CD14-positive monocyte (primary cell): ENCODE measurements at regions not wholly inside any gene's neighbourhood (a gene's known extent, or its start where the extent isn't known, plus 50 kb on each side); places are given as distances from the start of the nearest gene placed in this dataset.

Experiments
- DNase-seq, 3 donors: peaks; one replicate each; pipeline ENCODE4 v3.0.0-alpha.2; 2011 to 2022
- H2AFZ ChIP-seq: 2 replicates; pipeline ENCODE4 v1.6.0; 2012; ENCODE audit warnings: mild to moderate bottlenecking, low read depth, low read length, inconsistent platforms; ENCODE audit not compliant: insufficient read depth, poor library complexity, severe bottlenecking
- H3K27ac ChIP-seq, 2 donors: 1 replicate in 1 of 2; 2 replicates in 1 of 2; pipeline ENCODE4 v1.5.1; 2012 to 2013; ENCODE audit warnings: low read length in 2 of 2, control low read depth in 1 of 2, inconsistent platforms in 1 of 2, low read depth in 1 of 2, mild to moderate bottlenecking in 1 of 2
- H3K27me3 ChIP-seq, 2 donors: one replicate each; pipeline versions ENCODE4 v1.6.0 to v1.6.1; 2011 to 2013; ENCODE audit warnings: low read length in 2 of 2; ENCODE audit not compliant: control insufficient read depth in 2 of 2, insufficient read depth in 2 of 2
- H3K36me3 ChIP-seq, 2 donors: replicated peaks in 1 of 2; 1 replicate in 1 of 2; 2 replicates in 1 of 2; pipeline versions ENCODE4 v1.5.1 to v1.6.1; 2012 to 2013; ENCODE audit warnings: low read length in 2 of 2, control low read depth in 1 of 2, inconsistent platforms in 1 of 2, mild to moderate bottlenecking in 1 of 2; ENCODE audit not compliant: insufficient read depth in 2 of 2, control insufficient read depth in 1 of 2
- H3K4me1 ChIP-seq, 2 donors: 1 replicate in 1 of 2; 2 replicates in 1 of 2; pipeline versions ENCODE4 v1.5.1 to v1.6.1; 2012 to 2013; ENCODE audit warnings: low read length in 2 of 2, control low read depth in 1 of 2, inconsistent platforms in 1 of 2, mild to moderate bottlenecking in 1 of 2, moderate library complexity in 1 of 2; ENCODE audit not compliant: insufficient read depth in 2 of 2, control insufficient read depth in 1 of 2
- H3K4me2 ChIP-seq: replicated peaks from 2 replicates; pipeline ENCODE3; 2012; ENCODE audit warnings: low read length, moderate library complexity, mild to moderate bottlenecking; ENCODE audit not compliant: poor library complexity, severe bottlenecking; ENCODE audit errors: extremely low read depth
- H3K4me3 ChIP-seq, 3 experiments: fragments of 200-600 bp in 1 of 3; sonication (generic) in 1 of 3; replicated peaks in 1 of 3; 1 replicate in 2 of 3; 2 replicates in 1 of 3; pipeline ENCODE4 v1.5.1; 2011 to 2013; ENCODE audit warnings: low read length in 3 of 3, mild to moderate bottlenecking in 3 of 3, control low read depth in 2 of 3, low read depth in 2 of 3, inconsistent platforms in 1 of 3, moderate library complexity in 1 of 3
- H3K79me2 ChIP-seq: 2 replicates; pipeline ENCODE4 v1.6.0; 2012; ENCODE audit warnings: mild to moderate bottlenecking, control low read depth, inconsistent platforms, low read length, moderate library complexity; ENCODE audit not compliant: insufficient read depth
- H3K9ac ChIP-seq: 2 replicates; pipeline ENCODE4 v1.6.0; 2017; ENCODE audit warnings: low read length, mild to moderate bottlenecking; ENCODE audit not compliant: insufficient read depth, poor library complexity, severe bottlenecking
- H3K9me3 ChIP-seq, 2 donors: replicated peaks in 1 of 2; 1 replicate in 1 of 2; 2 replicates in 1 of 2; pipeline versions ENCODE4 v1.5.1 to v1.6.1; 2012 to 2013; ENCODE audit warnings: low read length in 2 of 2, control low read depth in 1 of 2; ENCODE audit not compliant: control insufficient read depth in 1 of 2, insufficient read depth in 1 of 2
- H4K20me1 ChIP-seq: 2 replicates; pipeline ENCODE4 v1.6.0; 2012; ENCODE audit warnings: mild to moderate bottlenecking, low read length, control low read depth, moderate library complexity; ENCODE audit not compliant: insufficient read depth
- H3K27ac Mint-ChIP-seq, 7 donors: one replicate each; pipeline ENCODE4 v1.8.0; 2020; ENCODE audit warnings: mild to moderate bottlenecking in 7 of 7, mixed read lengths in 7 of 7, moderate library complexity in 6 of 7, inconsistent platforms in 2 of 7
- H3K27me3 Mint-ChIP-seq, 3 donors: one replicate each; pipeline ENCODE4 v1.8.0; 2021 to 2022; ENCODE audit warnings: low read depth in 3 of 3, mild to moderate bottlenecking in 3 of 3, mixed read lengths in 3 of 3, moderate library complexity in 3 of 3, inconsistent platforms in 1 of 3
- H3K36me3 Mint-ChIP-seq, 2 donors: one replicate each; pipeline ENCODE4 v1.8.0; 2020; ENCODE audit warnings: mixed read lengths in 2 of 2, inconsistent platforms in 1 of 2, mild to moderate bottlenecking in 1 of 2
- H3K4me1 Mint-ChIP-seq: one replicate; pipeline ENCODE4 v1.8.0; 2020; ENCODE audit warnings: mild to moderate bottlenecking, mixed read lengths
- H3K4me3 Mint-ChIP-seq, 2 donors: one replicate each; pipeline ENCODE4 v1.8.0; 2020; ENCODE audit warnings: mild to moderate bottlenecking in 2 of 2, mixed read lengths in 2 of 2, moderate library complexity in 1 of 2
- H3K9me3 Mint-ChIP-seq, 7 donors: one replicate each; pipeline ENCODE4 v1.8.0; 2020 to 2022; ENCODE audit warnings: mixed read lengths in 7 of 7, mild to moderate bottlenecking in 6 of 7, moderate library complexity in 6 of 7, inconsistent platforms in 2 of 7
- CTCF ChIP-seq: fragments of 200-600 bp; IDR thresholded peaks from one replicate; pipeline ENCODE4 v1.8.0; 2022; ENCODE audit warnings: antibody characterized with exemption, mild to moderate bottlenecking
- WGBS: methylation state at CpG from one replicate; pipeline ENCODE4 v1.1.5; 2013; ENCODE audit warnings: missing lambda C conversion rate; ENCODE audit not compliant: insufficient coverage; 5-methylcytosine and 5-hydroxymethylcytosine counted together
- intact Hi-C, 2 donors: fragments of 100-400 bp; cut with micrococcal nuclease; formaldehyde crosslinking; loops; one replicate each; pipeline versions ENCODE4 v1.15.0 to v1.15.1; 2023

GRCh38 chr15:98443526-98443925 is 204.8 kb upstream of the IGF1R start:
- Histone ChIP-seq H3K36me3 (no peaks in the 10 kb centered on the region), H2AFZ (no peak overlapping the region), H3K4me2 (no peak overlapping the region), H3K27me3 (no peaks in the 10 kb centered on the region), H3K27ac (no peak overlapping the region), H3K4me1 (no peaks in the 10 kb centered on the region), H3K9ac (no peak overlapping the region), H4K20me1 (no peaks in the 10 kb centered on the region), H3K9me3 (no peaks in the 10 kb centered on the region), H3K79me2 (no peaks in the 10 kb centered on the region), H3K4me3 (no peak overlapping the region)
- no peak for TF ChIP-seq CTCF
- peaks cover 0 to 3% (median 0%) of the 10 kb centered on the region in 7 donors for H3K9me3 Mint-ChIP-seq
- peaks cover 1 to 7% (median 4%) of the 10 kb centered on the region in 3 donors for H3K27me3 Mint-ChIP-seq
- intact Hi-C loops = loop anchor here in 1 of 2 donors (10.0 kb wide), 1 partner anchor 631 kb away; no protein-coding TSS in a partner anchor
- 83% methylated on average over 1 of the region's 7 CpGs for whole genome bisulfite sequencing
- H3K4me3 Mint-ChIP-seq = no peak overlapping the region
- no peak for DNase-seq
- no peak overlapping the region for H3K27ac Mint-ChIP-seq
- H3K4me1 Mint-ChIP-seq = peaks cover 2% of the 10 kb centered on the region
- no peaks in the 10 kb centered on the region for H3K36me3 Mint-ChIP-seq

GRCh38 chr15:98444138-98444537 is 204.2 kb upstream of the IGF1R start:
- Histone ChIP-seq H3K36me3 (no peaks in the 10 kb centered on the region), H3K4me2 (no peak overlapping the region), H3K4me3 (no peak overlapping the region), H3K27me3 (no peaks in the 10 kb centered on the region), H3K79me2 (no peaks in the 10 kb centered on the region), H3K9ac (no peak overlapping the region), H3K9me3 (no peaks in the 10 kb centered on the region), H3K4me1 (no peaks in the 10 kb centered on the region), H3K27ac (no peak overlapping the region), H2AFZ (no peak overlapping the region), H4K20me1 (no peaks in the 10 kb centered on the region)
- Mint-ChIP-seq H3K36me3 (no peaks in the 10 kb centered on the region), H3K27ac (no peak overlapping the region), H3K27me3 (peaks cover 1 to 7% (median 4%) of the 10 kb centered on the region in 3 donors), H3K4me1 (peaks cover 2% of the 10 kb centered on the region), H3K4me3 (no peak overlapping the region), H3K9me3 (peaks cover 0 to 3% (median 0%) of the 10 kb centered on the region in 7 donors)
- intact Hi-C loops = loop anchor here in 1 of 2 donors (10.0 kb wide), 1 partner anchor 631 kb away; no protein-coding TSS in a partner anchor
- no peak for TF ChIP-seq CTCF
- DNase-seq = no peak
- 81% methylated on average over 9 of the region's 9 CpGs for WGBS
